ENCODE measurements at regions not wholly inside any gene's neighbourhood (a gene's known extent, or its start where the extent isn't known, plus 50 kb on each side); places are given as distances from the start of the nearest gene placed in this dataset.

GRCh38 chr6:144576871-144577270 is 291.7 kb downstream of the UTRN start:
- POLR2A ChIA-PET, result no interaction called here
- no peak overlapping the region for H3K27ac Mint-ChIP-seq

GRCh38 chr6:144578385-144579350 is 293.5 kb downstream of the UTRN start:
- DNase-seq, result no peak
- ChIA-PET POLR2A (no interaction called here), CTCF (interaction anchor here (2.1 kb wide), 1 partner anchor 15 kb away, joined by 5 read pairs; no protein-coding TSS in a partner anchor)
- Mint-ChIP-seq H3K4me1 (ENCODE audit: low read depth) (peaks cover 34% of the 10 kb centered on the region), H3K36me3 (peaks cover 9% of the 10 kb centered on the region), H3K9me3 (no peaks in the 10 kb centered on the region), H3K27ac (no peak overlapping the region), H3K4me3 (no peak overlapping the region), H3K27me3 (no peaks in the 10 kb centered on the region)
- intact Hi-C loops (cut with micrococcal nuclease), result no loop called here

More at GRCh38 chr6:144576871-144577270, 291.7 kb downstream of the UTRN start:
- H3K36me3 Mint-ChIP-seq, result peaks cover 18% of the 10 kb centered on the region
- intact Hi-C loops (cut with micrococcal nuclease), result no loop called here
- H3K27me3 Mint-ChIP-seq, result no peaks in the 10 kb centered on the region
- no peak overlapping the region for H3K4me3 Mint-ChIP-seq
- no peak for DNase-seq
- CTCF ChIA-PET, result interaction anchor here (1.0 to 2.1 kb wide), 3 partner anchors 9 to 117 kb away, joined by 3 to 5 read pairs (median 3); no protein-coding TSS in a partner anchor
- H3K9me3 Mint-ChIP-seq, result peaks cover 3% of the 10 kb centered on the region
- H3K4me1 Mint-ChIP-seq (ENCODE audit: low read depth), result peaks cover 18% of the 10 kb centered on the region

GRCh38 chr6:144580039-144580438 is 294.9 kb downstream of the UTRN start:
- Mint-ChIP-seq H3K4me1 (ENCODE audit: low read depth) (peaks cover 33% of the 10 kb centered on the region), H3K36me3 (peaks cover 9% of the 10 kb centered on the region), H3K27ac (no peak overlapping the region), H3K4me3 (no peak overlapping the region), H3K9me3 (no peaks in the 10 kb centered on the region), H3K27me3 (no peaks in the 10 kb centered on the region)
- intact Hi-C loops (cut with micrococcal nuclease), result loop anchor here (5.0 kb wide), 1 partner anchor 238 kb away; no protein-coding TSS in a partner anchor
- CTCF ChIA-PET, result interaction anchor here (0.9 to 1.7 kb wide), 4 partner anchors 18 to 444 kb away, joined by 3 to 4 read pairs (median 4); no protein-coding TSS in a partner anchor
- POLR2A ChIA-PET, result interaction anchor here (1.0 kb wide), 1 partner anchor 74 kb away, joined by 3 read pairs; no protein-coding TSS in a partner anchor
- peak; percentile 60 for DNase-seq

DNA sequence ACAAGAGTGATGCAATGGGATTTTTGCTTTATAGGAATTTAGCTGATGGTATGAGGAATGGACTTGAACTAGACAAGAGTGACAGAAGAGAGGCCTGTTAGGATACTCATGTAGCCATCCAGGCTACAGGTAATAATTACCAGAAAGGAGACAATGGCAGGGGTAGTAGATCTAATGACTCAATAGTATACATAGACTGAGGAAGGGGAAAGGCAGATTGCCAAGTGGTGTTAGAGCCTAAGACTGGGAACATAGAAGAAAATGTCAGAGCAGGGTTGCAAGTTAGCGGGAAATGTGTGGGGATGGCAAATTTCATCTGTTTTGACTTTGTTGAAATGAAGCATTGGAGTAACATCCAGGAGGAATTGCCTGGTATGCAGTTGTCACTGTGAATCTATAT is 295.6 kb downstream of the UTRN start:
- intact Hi-C loops (cut with micrococcal nuclease), result loop anchor here (5.0 kb wide), 1 partner anchor 238 kb away; no protein-coding TSS in a partner anchor
- Mint-ChIP-seq H3K4me3 (no peak overlapping the region), H3K27ac (no peak overlapping the region), H3K4me1 (ENCODE audit: low read depth) (peaks cover 31% of the 10 kb centered on the region), H3K27me3 (no peaks in the 10 kb centered on the region), H3K36me3 (peaks cover 9% of the 10 kb centered on the region), H3K9me3 (no peaks in the 10 kb centered on the region)
- CTCF ChIA-PET, result interaction anchor here (0.9 to 1.7 kb wide), 7 partner anchors 9 to 1053 kb away, joined by 3 to 4 read pairs (median 3); no protein-coding TSS in a partner anchor
- POLR2A ChIA-PET, result interaction anchor here (1.0 kb wide), 1 partner anchor 74 kb away, joined by 3 read pairs; no protein-coding TSS in a partner anchor
- DNase-seq, result no peak

DNA sequence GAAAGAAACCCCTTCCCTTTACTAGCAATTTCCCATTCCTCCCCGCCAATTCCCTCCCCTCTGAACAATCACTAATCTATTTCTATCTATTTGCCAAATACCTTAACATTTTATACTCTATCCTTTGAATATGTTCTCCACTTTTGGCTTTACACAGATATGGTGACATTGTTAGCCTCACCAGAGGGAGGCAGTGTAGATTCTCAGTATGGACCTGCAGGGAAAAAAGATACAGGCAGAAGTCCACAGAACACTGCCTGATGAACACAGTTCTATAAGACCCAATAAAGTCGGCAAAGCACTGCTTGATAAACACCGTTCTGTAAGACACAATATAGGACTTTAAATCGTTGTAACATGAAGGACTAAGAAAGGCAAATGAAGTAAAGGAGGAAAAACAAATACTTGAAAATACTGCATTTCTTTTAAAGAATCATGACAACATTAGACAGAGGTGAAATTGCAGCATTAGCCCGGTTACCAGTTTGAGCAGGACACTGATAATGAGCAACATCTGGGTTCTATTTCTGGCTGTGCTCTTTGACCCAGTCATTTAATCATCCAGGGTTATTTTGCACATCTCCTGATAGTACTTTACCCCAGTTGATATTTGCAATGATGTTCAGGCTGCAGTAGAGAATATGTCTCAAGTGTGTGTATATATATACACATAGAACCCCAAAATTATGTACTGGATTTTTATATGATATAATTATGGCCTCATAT is 296.8 kb downstream of the UTRN start:
- CTCF ChIA-PET, result interaction anchor here (0.6 to 5.7 kb wide), 8 partner anchors 10 to 1052 kb away, joined by 3 to 27 read pairs (median 3); no protein-coding TSS in a partner anchor
- Mint-ChIP-seq H3K4me3 (no peak overlapping the region), H3K27me3 (no peaks in the 10 kb centered on the region), H3K36me3 (peaks cover 9% of the 10 kb centered on the region), H3K27ac (no peak overlapping the region), H3K4me1 (ENCODE audit: low read depth) (peaks cover 29% of the 10 kb centered on the region), H3K9me3 (no peaks in the 10 kb centered on the region)
- peak; percentile 25 for DNase-seq
- POLR2A ChIA-PET, result no interaction called here
- intact Hi-C loops (cut with micrococcal nuclease), result loop anchor here (2.0 to 5.0 kb wide), 5 partner anchors 21 to 633 kb away; no protein-coding TSS in a partner anchor

GRCh38 chr6:144582939-144583613 is 297.9 kb downstream of the UTRN start:
- H3K27me3 Mint-ChIP-seq, result no peaks in the 10 kb centered on the region
- CTCF ChIA-PET, result interaction anchor here (0.6 to 5.7 kb wide), 11 partner anchors 11 to 1050 kb away, joined by 3 to 29 read pairs (median 4); no protein-coding TSS in a partner anchor
- peaks cover 12% of the 10 kb centered on the region for H3K36me3 Mint-ChIP-seq
- H3K9me3 Mint-ChIP-seq, result no peaks in the 10 kb centered on the region
- peak; percentile 51 for DNase-seq
- intact Hi-C loops (cut with micrococcal nuclease), result loop anchor here (1.0 to 5.0 kb wide), 9 partner anchors 14 to 632 kb away; no protein-coding TSS in a partner anchor
- POLR2A ChIA-PET, result interaction anchor here (0.6 to 1.4 kb wide), 5 partner anchors 14 to 452 kb away, joined by 3 read pairs; no protein-coding TSS in a partner anchor
- peak overlapping the region; percentile 74 for H3K27ac Mint-ChIP-seq
- H3K4me1 Mint-ChIP-seq (ENCODE audit: low read depth), result peaks cover 36% of the 10 kb centered on the region
- peak overlapping the region; percentile 70 for H3K4me3 Mint-ChIP-seq

DNA sequence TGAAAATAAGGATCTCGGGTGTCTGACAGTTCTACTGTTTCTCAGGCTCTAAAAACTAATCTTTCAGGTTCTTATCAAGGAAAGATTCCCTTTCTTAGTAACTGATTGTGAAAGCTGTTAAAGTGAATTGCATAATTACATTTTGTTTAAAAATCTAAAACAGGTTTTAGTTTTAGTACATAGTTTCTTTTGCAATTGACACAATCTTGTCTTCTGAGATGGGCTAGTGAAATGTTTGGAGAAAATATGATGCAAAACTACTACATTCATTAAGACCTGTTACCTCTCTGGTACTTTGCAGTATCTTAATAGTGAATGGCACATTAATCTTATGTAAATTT is 298.4 kb downstream of the UTRN start:
- Mint-ChIP-seq H3K4me1 (ENCODE audit: low read depth) (peaks cover 40% of the 10 kb centered on the region), H3K27ac (peak overlapping the region; percentile 74), H3K9me3 (no peaks in the 10 kb centered on the region), H3K27me3 (no peaks in the 10 kb centered on the region), H3K4me3 (peak overlapping the region; percentile 70), H3K36me3 (peaks cover 11% of the 10 kb centered on the region)
- no peak for DNase-seq
- CTCF ChIA-PET, result interaction anchor here (0.7 to 5.7 kb wide), 8 partner anchors 12 to 1050 kb away, joined by 3 to 29 read pairs (median 4); no protein-coding TSS in a partner anchor
- POLR2A ChIA-PET, result interaction anchor here (0.6 to 1.4 kb wide), 4 partner anchors 14 to 453 kb away, joined by 3 read pairs; no protein-coding TSS in a partner anchor
- intact Hi-C loops (cut with micrococcal nuclease), result loop anchor here (1.0 to 5.0 kb wide), 9 partner anchors 14 to 631 kb away; no protein-coding TSS in a partner anchor

- no peak for DNase-seq
- Mint-ChIP-seq H3K4me1 (ENCODE audit: low read depth) (peaks cover 36% of the 10 kb centered on the region), H3K27me3 (no peaks in the 10 kb centered on the region), H3K27ac (no peak overlapping the region), H3K9me3 (no peaks in the 10 kb centered on the region), H3K4me3 (no peak overlapping the region), H3K36me3 (peaks cover 2% of the 10 kb centered on the region)
- CTCF ChIA-PET, result interaction anchor here (0.6 to 5.7 kb wide), 16 partner anchors 9 to 628 kb away, joined by 3 to 29 read pairs (median 4); no protein-coding TSS in a partner anchor
- intact Hi-C loops (cut with micrococcal nuclease), result loop anchor here (1.0 to 5.0 kb wide), 3 partner anchors 346 to 1047 kb away; no protein-coding TSS in a partner anchor
- POLR2A ChIA-PET, result no interaction called here
Measured at GRCh38 chr6:144585217-144585814, 300.2 kb downstream of the UTRN start.

DNA sequence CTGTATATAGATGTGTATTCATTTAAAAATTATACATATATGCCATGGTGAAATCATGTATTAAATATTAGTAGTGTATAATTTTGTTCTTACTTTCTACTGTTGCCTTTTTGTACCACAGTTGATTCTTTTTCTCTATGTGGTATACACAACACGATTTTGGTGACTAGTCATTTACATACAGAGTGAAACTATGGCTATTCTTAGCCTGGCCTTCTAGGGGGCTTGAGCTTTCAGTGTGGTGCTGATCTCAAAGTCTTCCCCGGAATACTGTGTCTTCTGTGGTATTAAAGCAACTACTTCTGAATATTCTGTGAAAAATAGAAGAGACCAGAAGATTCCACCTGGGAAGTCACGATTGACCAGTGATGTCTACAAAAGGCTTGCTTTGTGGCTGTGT is 301.9 kb downstream of the UTRN start:
- Mint-ChIP-seq H3K4me1 (ENCODE audit: low read depth) (peaks cover 34% of the 10 kb centered on the region), H3K4me3 (no peak overlapping the region), H3K9me3 (no peaks in the 10 kb centered on the region), H3K27me3 (no peaks in the 10 kb centered on the region), H3K36me3 (peaks cover 2% of the 10 kb centered on the region), H3K27ac (no peak overlapping the region)
- ChIA-PET CTCF (interaction anchor here (0.8 to 5.7 kb wide), 3 partner anchors 13 to 1047 kb away, joined by 3 to 27 read pairs (median 6); no protein-coding TSS in a partner anchor), POLR2A (no interaction called here)
- no peak for DNase-seq
- intact Hi-C loops (cut with micrococcal nuclease), result loop anchor here (5.0 kb wide), 1 partner anchor 1045 kb away; no protein-coding TSS in a partner anchor

- intact Hi-C loops (cut with micrococcal nuclease), result loop anchor here (1.0 to 5.0 kb wide), 2 partner anchors 8 to 1043 kb away; no protein-coding TSS in a partner anchor
- Mint-ChIP-seq H3K27me3 (no peaks in the 10 kb centered on the region), H3K27ac (no peak overlapping the region), H3K4me3 (no peak overlapping the region), H3K36me3 (peaks cover 6% of the 10 kb centered on the region), H3K4me1 (ENCODE audit: low read depth) (peaks cover 19% of the 10 kb centered on the region), H3K9me3 (no peaks in the 10 kb centered on the region)
- DNase-seq, result no peak
- POLR2A ChIA-PET, result interaction anchor here (1.0 kb wide), 1 partner anchor 9 kb away, joined by 4 read pairs; no protein-coding TSS in a partner anchor
- CTCF ChIA-PET, result interaction anchor here (1.0 to 2.0 kb wide), 5 partner anchors 11 to 625 kb away, joined by 3 to 6 read pairs (median 3); no protein-coding TSS in a partner anchor
Measured at GRCh38 chr6:144588697-144589325, 303.7 kb downstream of the UTRN start.

Measured in activated CD4-positive, alpha-beta memory T cell treated with anti-CD3 and anti-CD28 coated beads for 36 hours (primary cell).